IPS-20b (cell line): ENCODE measurements at regions not wholly inside any gene's neighbourhood (a gene's known extent, or its start where the extent isn't known, plus 50 kb on each side); places are given as distances from the start of the nearest gene placed in this dataset.

Experiments used
- H3K27ac ChIP-seq: one replicate; pipeline ENCODE4 v1.5.1; 2013; ENCODE audit warnings: low read length
- H3K27me3 ChIP-seq: 2 replicates; pipeline ENCODE4 v1.6.1; 2013; ENCODE audit warnings: mild to moderate bottlenecking, low read length, inconsistent platforms; ENCODE audit not compliant: insufficient read depth
- H3K36me3 ChIP-seq: 2 replicates; pipeline ENCODE4 v1.6.1; 2013; ENCODE audit warnings: low read depth, mild to moderate bottlenecking, inconsistent platforms, low read length, moderate library complexity; ENCODE audit not compliant: insufficient read depth
- H3K4me1 ChIP-seq: 2 replicates; pipeline ENCODE4 v1.6.1; 2013; ENCODE audit warnings: mild to moderate bottlenecking, control low read depth, inconsistent platforms, low read length, moderate library complexity; ENCODE audit not compliant: insufficient read depth
- H3K4me3 ChIP-seq: 2 replicates; pipeline ENCODE4 v1.5.1; 2013; ENCODE audit warnings: mild to moderate bottlenecking, low read length, inconsistent platforms
- H3K9ac ChIP-seq: 2 replicates; pipeline ENCODE4 v1.6.1; 2013; ENCODE audit warnings: low read depth, mild to moderate bottlenecking, inconsistent platforms, low read length, moderate library complexity
- H3K9me3 ChIP-seq: 2 replicates; pipeline ENCODE4 v1.6.1; 2013; ENCODE audit warnings: mild to moderate bottlenecking, low read depth, low read length, inconsistent platforms; ENCODE audit not compliant: insufficient read depth

- Histone ChIP-seq H3K4me3 (no peak overlapping the region), H3K27ac (no peak overlapping the region), H3K9ac (no peak overlapping the region), H3K36me3 (no peaks in the 10 kb centered on the region), H3K4me1 (peaks cover 6% of the 10 kb centered on the region; the same call in 1 of the 2 replicates), H3K9me3 (no peaks in the 10 kb centered on the region), H3K27me3 (peaks cover 18% of the 10 kb centered on the region)
Measured at GRCh38 chr20:57062696-57063270, 203.7 kb downstream of the BMP7 start.

GRCh38 chr20:57064836-57065235 is 201.6 kb downstream of the BMP7 start:
- Histone ChIP-seq H3K4me3 (no peak overlapping the region), H3K4me1 (peaks cover 9% of the 10 kb centered on the region; the same call in 1 of the 2 replicates)

GRCh38 chr20:57065646-57066045 is 200.8 kb downstream of the BMP7 start:
- Histone ChIP-seq H3K27me3 (peaks cover 45% of the 10 kb centered on the region), H3K9me3 (no peaks in the 10 kb centered on the region), H3K27ac (no peak overlapping the region), H3K4me3 (no peak overlapping the region), H3K4me1 (peaks cover 9% of the 10 kb centered on the region; the same call in 1 of the 2 replicates), H3K36me3 (no peaks in the 10 kb centered on the region), H3K9ac (no peak overlapping the region)

More at GRCh38 chr20:57064836-57065235, 201.6 kb downstream of the BMP7 start:
- peaks cover 37% of the 10 kb centered on the region for H3K27me3 ChIP-seq
- H3K9me3 ChIP-seq = no peaks in the 10 kb centered on the region
- H3K36me3 ChIP-seq = no peaks in the 10 kb centered on the region
- no peak overlapping the region for H3K27ac ChIP-seq
- H3K9ac ChIP-seq = no peak overlapping the region

GRCh38 chr20:57066126-57066900 is 200.1 kb downstream of the BMP7 start:
- Histone ChIP-seq H3K9me3 (no peaks in the 10 kb centered on the region), H3K27me3 (peaks cover 51% of the 10 kb centered on the region), H3K27ac (no peak overlapping the region), H3K4me3 (no peak overlapping the region), H3K9ac (no peak overlapping the region), H3K36me3 (no peaks in the 10 kb centered on the region), H3K4me1 (peaks cover 9% of the 10 kb centered on the region; the same call in 1 of the 2 replicates)

- Histone ChIP-seq H3K27ac (no peak overlapping the region), H3K36me3 (no peaks in the 10 kb centered on the region), H3K27me3 (peaks cover 69% of the 10 kb centered on the region), H3K4me3 (no peak overlapping the region), H3K4me1 (peaks cover 13% of the 10 kb centered on the region), H3K9ac (no peak overlapping the region), H3K9me3 (no peaks in the 10 kb centered on the region)
Measured at GRCh38 chr20:57069442-57069841, 197.0 kb downstream of the BMP7 start.

- Histone ChIP-seq H3K36me3 (no peaks in the 10 kb centered on the region), H3K4me1 (peaks cover 13% of the 10 kb centered on the region), H3K27ac (no peak overlapping the region), H3K4me3 (no peak overlapping the region), H3K9ac (no peak overlapping the region), H3K9me3 (no peaks in the 10 kb centered on the region), H3K27me3 (peaks cover 64% of the 10 kb centered on the region)
Measured at GRCh38 chr20:57070296-57070695, 196.1 kb downstream of the BMP7 start.

GRCh38 chr20:57071283-57071731 is 195.1 kb downstream of the BMP7 start:
- Histone ChIP-seq H3K27ac (no peak overlapping the region), H3K9ac (no peak overlapping the region), H3K4me1 (peaks cover 12% of the 10 kb centered on the region), H3K27me3 (peaks cover 54% of the 10 kb centered on the region), H3K36me3 (no peaks in the 10 kb centered on the region), H3K9me3 (no peaks in the 10 kb centered on the region), H3K4me3 (peak overlapping the region; percentile 56)

GRCh38 chr20:57071954-57072583 is 194.4 kb downstream of the BMP7 start:
- Histone ChIP-seq H3K27ac (no peak overlapping the region), H3K9me3 (no peaks in the 10 kb centered on the region), H3K4me3 (peak overlapping the region; percentile 56; the same call in 1 of the 2 replicates), H3K36me3 (no peaks in the 10 kb centered on the region), H3K9ac (no peak overlapping the region), H3K4me1 (peaks cover 10% of the 10 kb centered on the region), H3K27me3 (peaks cover 51% of the 10 kb centered on the region)

- no peak overlapping the region for H3K27ac ChIP-seq
- peaks cover 4% of the 10 kb centered on the region; the same call in 1 of the 2 replicates for H3K4me1 ChIP-seq
- H3K9ac ChIP-seq = no peak overlapping the region
- H3K27me3 ChIP-seq = peaks cover 46% of the 10 kb centered on the region
- no peaks in the 10 kb centered on the region; the same call in 1 of the 2 replicates for H3K9me3 ChIP-seq
- no peaks in the 10 kb centered on the region for H3K36me3 ChIP-seq
- no peak overlapping the region for H3K4me3 ChIP-seq
Measured at GRCh38 chr20:57073402-57073801, 193.0 kb downstream of the BMP7 start.

- no peak overlapping the region for H3K27ac ChIP-seq
- H3K27me3 ChIP-seq = peaks cover 36% of the 10 kb centered on the region
- no peak overlapping the region for H3K9ac ChIP-seq
Measured at GRCh38 chr20:57074386-57074785, 192.1 kb downstream of the BMP7 start.

GRCh38 chr20:57075181-57075580 is 191.3 kb downstream of the BMP7 start:
- H3K27me3 ChIP-seq = peaks cover 28% of the 10 kb centered on the region
- no peaks in the 10 kb centered on the region for H3K36me3 ChIP-seq

More at GRCh38 chr20:57074386-57074785, 192.1 kb downstream of the BMP7 start:
- Histone ChIP-seq H3K36me3 (no peaks in the 10 kb centered on the region), H3K4me1 (peaks cover 4% of the 10 kb centered on the region; the same call in 1 of the 2 replicates), H3K9me3 (peaks cover 5% of the 10 kb centered on the region; the same call in 1 of the 2 replicates), H3K4me3 (no peak overlapping the region)

More at GRCh38 chr20:57075181-57075580, 191.3 kb downstream of the BMP7 start:
- Histone ChIP-seq H3K27ac (no peak overlapping the region), H3K4me3 (no peak overlapping the region), H3K9me3 (peaks cover 5% of the 10 kb centered on the region; the same call in 1 of the 2 replicates), H3K9ac (no peak overlapping the region), H3K4me1 (peaks cover 4% of the 10 kb centered on the region; the same call in 1 of the 2 replicates)
